HG02588 (cell line): ENCODE measurements at regions not wholly inside any gene's neighbourhood (a gene's known extent, or its start where the extent isn't known, plus 50 kb on each side); places are given as distances from the start of the nearest gene placed in this dataset.
"Not testable (repeated sequence)": the region's sequence is repeated elsewhere in the genome, so short reads cannot be mapped to it uniquely, and the experiment has no call there.

Experiments used
- ATAC-seq: cut with Tn5 transposase; IDR thresholded peaks from one replicate; pipeline ENCODE4 v1.9.1; 2021; ENCODE audit warnings: mild to moderate bottlenecking, moderate library complexity; ENCODE audit not compliant: unreplicated experiment

DNA sequence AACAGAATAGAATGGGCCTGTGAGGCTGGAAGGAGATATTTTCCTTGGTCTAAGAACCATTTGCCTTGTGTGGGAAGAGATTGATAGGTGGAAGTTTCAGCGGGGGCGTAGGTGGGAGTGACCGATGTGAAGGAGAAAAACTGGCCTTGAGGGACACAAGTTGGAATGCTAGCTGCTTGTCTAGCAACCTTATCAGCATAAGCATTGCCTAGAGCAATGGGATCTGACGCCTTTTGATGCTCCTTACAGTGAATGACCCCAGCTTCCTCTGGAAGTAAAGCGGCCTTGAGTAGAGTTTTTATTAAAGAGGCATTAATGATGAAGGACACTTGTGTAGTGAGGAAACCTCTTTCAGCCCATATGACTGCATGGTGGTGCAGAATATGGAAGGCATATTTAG lies 843.8 kb upstream of the ANO3 start:
- not testable (repeated sequence) for ATAC-seq

DNA sequence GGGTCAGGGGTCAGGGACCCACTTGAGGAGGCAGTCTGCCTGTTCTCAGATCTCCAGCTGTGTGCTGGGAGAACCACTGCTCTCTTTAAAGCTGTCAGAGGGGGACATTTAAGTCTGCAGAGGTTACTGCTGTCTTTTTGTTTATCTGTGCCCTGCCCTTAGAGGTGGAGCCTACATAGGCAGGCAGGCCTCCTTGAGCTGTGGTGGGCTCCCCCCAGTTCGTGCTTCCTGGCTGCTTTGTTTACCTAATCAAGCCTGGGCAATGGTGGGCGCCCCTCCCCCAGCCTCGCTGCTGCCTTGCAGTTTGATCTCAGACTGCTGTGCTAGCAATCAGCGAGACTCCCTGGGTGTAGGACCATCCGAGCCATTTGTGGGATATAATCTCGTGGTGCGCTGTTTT lies 830.5 kb upstream of the ANO3 start:
- not testable (repeated sequence) for ATAC-seq

DNA sequence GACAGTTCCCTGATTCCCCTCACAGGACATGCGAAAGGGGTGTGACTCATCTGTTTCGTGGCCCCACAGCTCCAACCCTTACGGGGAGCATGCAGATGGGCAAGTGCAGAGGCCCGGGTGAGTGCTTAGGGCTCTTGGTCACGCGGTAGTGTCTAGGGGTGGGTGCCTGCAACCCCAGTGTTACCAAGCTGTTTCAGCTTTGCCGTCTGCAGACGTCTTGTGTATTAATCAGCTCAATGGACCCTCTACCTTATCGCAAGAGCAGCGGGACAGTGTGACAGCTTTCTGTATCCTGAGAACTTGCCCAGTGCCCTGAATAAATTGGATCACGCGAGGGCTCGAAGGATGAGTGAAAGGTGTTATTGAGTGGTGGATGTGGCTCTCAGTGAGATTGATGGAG lies 816.4 kb upstream of the ANO3 start:
- ATAC-seq = no peak

DNA sequence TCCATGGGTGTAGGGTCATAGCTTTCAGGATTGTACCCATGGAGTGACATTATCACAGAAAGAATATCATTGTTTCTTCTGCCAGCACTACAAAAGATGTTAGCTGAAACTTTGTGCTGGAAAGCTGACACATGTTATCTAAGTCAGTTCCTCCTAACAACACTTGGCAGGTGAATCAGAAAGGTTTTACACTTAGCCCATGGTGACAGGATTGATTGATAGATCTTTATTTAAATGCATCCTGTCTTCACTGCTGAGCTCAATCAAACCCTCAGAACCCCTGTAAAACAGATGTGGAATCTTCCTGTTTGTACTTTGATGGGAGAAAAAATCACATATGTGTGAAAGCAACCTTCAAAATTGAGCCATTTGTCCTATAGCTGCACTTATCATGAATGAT lies 811.5 kb upstream of the ANO3 start:
- no peak for ATAC-seq

DNA sequence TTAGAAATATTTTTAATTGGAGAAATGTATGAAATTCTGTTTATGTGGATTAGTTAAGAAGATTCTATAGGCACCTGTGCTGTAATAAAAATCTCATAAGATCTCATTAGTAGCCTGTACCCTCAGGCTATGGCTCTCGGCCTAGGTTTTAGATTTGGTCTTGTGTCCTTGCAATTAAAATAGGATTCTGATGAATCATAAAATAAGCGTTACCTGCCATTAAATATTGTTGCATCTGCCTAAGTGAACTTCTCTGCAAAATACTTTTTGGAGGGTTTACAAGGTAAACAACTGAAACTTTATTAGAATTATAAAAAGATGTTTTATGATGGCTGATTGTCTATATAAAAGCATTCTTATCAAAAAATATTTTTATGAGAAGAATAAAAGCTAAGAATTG lies 804.1 kb upstream of the ANO3 start:
- ATAC-seq = no peak

DNA sequence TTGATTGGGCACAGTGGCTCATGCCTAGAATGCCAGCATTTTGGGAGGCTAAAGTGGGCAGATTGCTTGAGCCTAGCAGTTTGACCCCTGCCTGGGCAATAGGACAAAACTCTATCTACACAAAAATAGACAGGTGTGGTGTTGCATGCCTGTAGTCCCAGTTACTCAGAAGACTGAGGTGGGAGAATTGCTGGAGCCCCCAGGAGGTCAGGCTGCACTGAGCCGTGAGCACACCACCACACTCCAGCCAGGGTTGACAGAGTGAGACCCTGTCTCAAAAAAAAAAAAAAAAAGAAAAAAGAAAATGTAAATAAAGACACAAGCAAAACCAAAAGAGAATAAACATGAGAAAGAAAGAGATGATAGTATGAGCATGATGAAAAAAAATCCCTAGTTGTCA lies 802.4 kb upstream of the ANO3 start:
- ATAC-seq = no peak

DNA sequence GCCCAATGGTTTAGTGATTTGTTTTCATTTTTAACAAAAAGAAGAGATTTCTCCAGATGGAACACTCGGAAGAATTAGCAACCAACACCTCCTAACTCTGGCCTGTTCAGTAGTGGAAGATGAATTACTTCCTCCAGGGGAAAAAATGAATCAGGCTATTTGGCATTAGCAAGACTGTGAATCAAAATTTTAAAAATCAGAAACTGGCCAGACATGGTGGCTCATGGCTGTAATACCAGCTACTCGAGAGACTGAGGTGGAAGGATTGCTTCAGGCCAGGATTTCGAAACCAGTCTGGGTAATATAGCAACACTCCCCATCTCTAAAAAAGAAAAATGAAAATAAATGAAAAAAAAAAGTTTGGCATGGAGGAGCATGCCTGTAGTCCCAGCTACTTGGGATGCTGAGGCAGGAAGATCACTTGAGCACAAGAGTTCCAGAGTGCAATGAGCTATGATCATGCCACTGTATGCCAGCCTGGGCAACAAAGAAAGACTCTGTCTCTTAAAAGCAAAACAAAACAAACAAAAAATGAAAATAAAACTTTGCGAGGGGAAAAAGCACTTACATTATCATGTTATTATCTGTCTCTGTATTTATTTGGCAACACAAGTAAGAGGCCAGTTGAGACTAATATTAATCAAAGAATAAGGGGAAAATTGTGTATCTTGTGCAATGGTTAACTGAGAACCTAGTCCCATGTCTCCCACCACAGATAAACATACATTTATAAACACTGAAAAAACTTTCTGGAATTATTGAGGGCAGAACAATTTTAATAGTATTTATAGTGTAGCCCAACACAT lies 796.3 kb upstream of the ANO3 start:
- no peak for ATAC-seq

DNA sequence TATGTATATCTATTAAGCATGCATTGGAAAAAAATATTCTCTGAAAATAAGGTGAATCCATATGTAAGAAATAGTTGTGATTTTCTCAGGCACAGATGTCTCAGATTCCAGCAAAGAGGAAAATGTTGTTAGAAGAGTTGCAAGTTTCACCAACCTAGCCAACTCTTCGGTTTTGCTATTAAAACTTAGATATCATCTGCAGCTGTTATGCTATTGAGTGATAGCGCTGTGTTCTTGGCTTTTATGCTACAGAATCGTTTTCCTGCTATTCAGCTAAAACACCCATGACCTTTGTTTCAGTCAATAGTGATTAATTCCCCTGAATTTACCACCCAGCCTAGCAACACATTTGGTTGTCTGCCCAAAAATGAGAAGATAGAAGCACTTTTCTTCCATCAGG lies 795.6 kb upstream of the ANO3 start:
- no peak for ATAC-seq

DNA sequence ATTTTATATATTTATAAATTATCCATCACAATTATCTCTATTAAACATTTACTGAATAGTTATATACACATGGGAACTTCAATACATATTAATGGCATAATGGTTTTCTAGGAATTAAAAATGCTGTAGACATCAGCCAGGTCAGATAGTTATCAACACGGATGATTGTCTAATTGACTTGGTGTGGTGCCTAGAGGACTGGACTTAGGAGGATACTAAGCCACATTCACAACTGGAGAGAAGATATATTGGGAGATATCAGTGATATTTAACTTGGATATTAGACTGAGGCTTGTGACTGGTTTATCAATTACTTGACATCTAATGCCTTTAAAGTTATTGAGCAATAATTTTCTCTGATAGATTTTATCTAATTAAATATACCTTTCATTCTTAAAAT lies 794.5 kb upstream of the ANO3 start:
- ATAC-seq = no peak

DNA sequence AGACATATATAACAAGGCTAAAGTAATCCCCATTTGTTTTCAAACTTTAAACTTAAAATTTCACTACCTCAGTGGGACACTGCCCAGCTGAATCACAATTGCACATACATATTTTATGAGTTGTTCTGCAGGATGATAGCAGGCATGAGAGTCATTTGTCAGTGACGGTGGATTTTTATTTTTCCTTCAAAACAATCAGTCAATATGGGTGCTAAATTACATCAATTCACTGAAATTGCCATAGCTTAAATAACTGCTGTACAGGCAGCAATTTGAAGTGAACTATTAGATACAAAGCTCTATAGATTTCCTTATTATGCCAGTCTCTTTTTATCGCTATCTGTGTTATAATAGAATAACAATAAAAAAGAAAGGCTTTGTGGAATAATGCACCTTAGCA lies 784.6 kb upstream of the ANO3 start:
- no peak for ATAC-seq

DNA sequence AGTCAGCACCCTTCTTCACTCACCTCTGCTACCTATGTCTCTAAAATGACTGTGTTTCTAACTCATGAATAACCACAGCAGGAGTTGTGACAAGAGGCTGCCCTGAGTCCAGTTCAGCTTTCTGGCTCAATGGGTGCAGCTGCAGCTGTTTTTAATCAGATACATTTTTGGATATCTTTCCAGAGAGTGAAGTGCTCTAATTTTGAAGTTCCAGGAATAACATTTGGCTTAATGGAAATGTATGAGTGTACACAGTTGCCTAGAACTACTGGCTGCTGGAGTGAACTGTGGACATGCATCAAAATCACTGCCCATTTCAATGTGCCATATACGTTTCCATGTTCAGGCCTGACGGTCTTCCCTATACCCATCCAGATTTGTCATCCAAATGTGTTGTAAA lies 769.5 kb upstream of the ANO3 start:
- no peak for ATAC-seq

DNA sequence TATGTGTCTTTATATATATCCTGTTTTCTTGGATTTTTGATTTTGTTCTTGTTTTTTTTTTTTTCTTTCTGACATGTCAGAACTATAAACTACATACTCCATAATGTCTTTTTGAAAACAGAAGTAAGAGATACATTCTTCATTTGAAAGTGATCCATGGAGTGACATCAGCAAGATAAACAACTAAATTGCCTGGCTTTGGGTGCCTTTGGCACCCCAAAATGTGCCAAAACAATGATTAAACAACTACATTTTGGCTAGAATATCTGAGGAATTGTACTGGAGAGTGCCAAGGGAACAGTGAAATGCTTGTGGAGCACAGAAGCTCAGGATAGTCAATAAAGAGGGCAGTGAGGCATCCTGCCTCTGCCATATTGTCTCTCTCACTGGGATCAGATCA lies 766.1 kb upstream of the ANO3 start:
- no peak for ATAC-seq

DNA sequence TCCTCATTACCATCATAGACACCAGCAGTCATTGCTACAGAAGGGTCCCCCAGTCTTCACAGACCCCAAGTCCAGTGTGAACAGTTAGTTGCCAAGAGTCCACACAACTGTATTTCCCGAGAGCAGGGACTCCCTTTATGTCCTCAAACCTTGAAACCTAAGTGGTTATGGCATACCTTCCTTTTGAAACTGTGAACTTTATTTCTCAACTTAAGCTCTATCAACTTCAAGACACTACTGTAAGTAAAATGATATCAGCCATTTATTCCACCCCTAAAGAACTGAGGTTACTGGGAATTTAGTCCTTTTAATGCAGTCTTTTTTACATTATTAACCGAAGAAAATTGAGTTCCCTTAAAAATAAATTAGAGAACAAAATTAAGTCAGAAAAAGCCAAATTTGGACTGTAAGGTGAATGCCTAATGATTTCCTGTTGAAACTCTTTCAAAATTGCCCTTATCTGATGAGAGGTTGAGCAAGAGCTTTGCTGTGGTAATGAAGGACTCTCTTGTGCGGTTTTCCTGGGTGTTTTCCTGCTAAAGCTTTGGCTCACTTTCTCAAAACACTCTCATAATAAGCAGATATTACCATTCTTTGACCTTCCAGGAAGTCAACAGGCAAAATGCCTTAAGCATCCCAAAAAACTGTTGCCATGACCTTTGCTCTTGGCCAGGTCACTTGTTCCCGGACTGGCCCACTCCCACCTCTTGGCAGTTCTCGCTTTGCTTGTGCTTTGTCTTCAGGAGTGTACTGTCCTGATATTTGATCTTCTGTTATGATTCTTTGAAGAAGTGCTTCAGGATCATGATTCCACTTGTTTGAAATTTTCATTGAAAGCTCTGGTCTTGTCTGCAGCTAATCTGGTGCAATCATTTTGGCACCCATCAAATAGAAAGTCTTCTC lies 765.4 kb upstream of the ANO3 start:
- no peak for ATAC-seq

DNA sequence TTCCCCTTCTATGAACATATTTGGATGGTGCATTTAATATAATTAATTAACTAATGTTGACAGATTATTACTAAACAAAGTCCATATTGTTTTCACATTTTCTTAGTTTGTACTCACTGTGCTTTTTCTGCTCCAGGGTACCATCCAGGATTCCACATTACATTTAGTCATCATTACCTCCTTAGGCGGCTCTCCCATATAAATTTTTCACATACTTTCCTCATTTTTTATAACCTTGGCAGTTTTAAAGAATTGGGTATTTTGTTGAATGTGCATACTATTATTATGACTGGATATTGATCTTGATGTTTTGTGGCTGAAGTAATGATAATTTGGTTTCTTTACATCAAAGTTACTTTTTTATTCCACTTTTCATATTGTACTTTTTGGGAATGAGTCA lies 755.6 kb upstream of the ANO3 start:
- ATAC-seq = no peak

DNA sequence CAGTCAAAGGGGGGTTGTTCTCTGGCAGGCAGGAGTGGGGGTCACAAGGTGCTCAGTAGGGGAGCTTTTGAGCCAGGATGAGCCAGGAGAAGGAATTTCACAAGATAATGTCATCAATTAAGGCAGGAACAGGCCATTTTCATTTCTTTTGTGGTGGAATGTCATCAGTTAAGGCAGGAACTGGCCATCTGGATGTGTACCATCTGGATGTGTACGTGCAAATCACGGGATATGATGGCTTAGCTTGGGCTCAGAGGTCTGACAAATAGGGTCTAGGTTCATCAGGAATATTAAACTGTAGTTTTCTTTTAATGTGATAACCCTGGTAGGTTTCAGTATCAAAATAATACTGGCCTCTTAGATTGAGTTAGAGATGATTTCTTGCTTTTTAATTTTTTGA lies 752.4 kb upstream of the ANO3 start:
- ATAC-seq = not testable (repeated sequence)

DNA sequence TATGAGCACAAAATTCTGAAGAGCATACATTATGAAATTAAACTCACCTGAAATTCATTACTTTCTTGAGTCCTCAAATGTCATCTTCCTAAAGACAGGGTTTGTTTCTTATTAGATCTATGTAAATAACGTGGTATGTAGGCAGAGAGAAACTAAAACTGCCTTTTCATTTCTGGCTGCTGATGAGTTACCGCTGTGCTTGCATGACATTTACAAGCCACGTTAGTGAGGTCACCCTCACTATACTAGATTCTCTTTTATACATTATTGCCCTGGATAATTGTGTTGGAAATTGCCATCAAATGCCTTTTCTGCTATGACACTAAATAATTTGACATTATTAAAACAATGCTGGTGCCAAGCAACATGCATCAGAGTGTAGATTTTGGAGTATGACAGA lies 748.3 kb upstream of the ANO3 start:
- ATAC-seq = no peak

DNA sequence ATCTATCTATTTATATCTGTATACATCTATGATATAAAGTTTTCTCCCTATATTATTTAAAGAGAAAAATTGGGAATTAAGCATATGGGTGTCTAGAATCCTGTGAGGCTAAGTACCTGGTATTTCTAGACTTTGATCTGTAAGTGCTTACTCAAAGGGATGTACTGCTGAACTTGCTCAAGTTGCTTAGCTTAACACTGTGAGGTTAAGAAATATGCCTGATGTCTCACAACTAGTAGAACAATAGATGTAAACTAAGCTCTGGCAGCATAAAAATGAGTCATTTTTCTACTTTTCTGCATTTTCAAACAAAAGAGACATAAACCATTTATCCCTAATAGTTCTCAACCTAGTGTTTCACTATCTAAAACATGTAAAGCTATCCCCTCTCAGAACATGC lies 744.4 kb upstream of the ANO3 start:
- ATAC-seq = no peak

DNA sequence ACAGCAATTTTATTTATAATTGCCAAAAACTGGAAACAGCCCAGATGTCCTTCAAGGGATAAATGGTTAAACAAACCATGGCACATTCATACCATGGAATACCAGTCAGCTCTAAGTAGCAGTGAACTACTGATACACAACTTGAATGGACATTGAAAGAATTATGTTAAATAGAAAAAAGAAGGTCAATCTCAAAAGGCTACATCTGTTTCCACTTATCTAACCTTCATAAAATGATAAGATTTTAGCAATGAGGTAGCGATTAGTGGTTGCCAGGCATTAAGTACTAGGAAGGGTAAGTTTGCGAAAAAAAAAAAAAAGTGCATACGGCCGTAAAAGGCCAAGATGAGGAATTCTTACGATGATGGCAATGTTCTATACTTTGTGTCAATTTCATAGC lies 738.7 kb upstream of the ANO3 start:
- ATAC-seq = no peak

DNA sequence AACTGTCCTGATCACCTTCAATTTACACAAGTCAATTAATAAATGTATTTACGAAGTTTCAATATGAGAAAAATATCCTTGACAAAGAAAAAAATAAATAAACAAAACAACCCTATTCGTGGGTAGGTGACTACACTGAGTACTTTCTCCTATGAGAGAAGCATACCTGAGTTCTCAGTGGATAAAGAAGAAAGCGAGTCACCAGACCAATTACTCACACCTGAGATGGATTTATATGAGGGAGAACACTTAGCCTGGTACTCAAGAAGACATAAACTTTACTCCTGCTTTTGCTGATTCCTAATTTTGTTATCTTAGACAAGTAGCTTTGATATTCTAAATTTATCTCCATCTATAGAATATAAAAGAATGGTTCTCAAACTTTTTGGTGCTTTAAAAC lies 735.2 kb upstream of the ANO3 start:
- ATAC-seq = no peak

DNA sequence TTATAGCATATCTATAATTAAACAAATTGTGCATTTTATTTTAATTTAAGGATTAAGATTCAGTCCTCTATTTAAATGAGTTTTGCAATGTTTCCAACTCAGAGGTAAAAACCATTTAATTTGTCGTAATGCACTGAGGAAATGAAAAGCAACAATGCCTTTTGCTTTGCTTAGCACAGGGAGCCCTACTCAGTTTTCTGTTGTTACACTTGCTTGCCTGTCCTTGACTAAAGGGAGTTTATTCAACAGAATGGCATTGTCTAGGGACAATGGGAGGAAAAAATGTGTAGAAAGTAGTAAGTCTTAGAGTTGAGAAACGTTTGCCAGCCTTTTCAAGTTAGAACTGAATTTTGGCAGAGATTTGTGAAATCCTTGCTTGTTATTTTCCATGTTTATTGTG lies 734.2 kb upstream of the ANO3 start:
- ATAC-seq = no peak

DNA sequence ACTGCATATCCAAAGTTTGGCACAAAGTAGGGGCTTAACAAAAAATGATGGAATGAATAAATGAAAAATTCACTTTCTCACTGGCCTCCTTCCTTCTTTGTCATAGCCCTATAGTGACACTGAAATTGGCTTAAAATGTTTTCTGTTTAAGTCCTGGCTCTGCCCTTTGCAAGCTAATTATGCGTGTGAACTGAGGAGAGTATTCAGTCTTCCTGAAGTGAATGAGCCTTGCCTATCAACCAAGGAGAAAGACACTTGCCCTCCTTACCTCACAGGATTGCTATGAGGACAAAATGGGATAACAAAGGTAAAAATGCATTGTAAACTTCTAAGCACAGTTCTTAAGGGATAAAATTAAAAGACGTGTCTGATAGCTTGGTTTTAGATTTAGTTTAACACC lies 729.8 kb upstream of the ANO3 start:
- no peak for ATAC-seq

DNA sequence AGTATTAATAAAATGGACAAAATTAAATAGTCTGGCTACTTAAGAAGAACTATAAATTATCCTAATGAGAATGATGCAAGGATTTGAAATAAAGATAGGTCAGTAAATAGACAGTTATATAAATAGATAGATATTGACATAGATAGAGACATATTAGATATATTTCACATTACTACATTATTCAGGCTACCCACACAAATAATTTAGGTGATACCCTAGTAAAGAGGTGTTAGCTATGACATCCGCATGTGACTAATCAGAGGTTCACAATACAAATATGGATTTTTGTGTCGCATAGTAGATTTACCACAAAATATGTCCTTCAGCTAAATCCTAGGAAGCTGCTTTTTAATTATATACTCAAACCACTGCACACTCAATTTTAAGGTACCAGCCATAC lies 729.0 kb upstream of the ANO3 start:
- no peak for ATAC-seq
